GM12878 (cell line): ENCODE measurements at regions not wholly inside any gene's neighbourhood (a gene's known extent, or its start where the extent isn't known, plus 50 kb on each side); places are given as distances from the start of the nearest gene placed in this dataset.

ENCODE experiments used
- ATAC-seq: fragments of 200-7000 bp; cut with Tn5 transposase; 3 replicates; pipeline ENCODE4 v1.9.1; 2020; ENCODE audit warnings: mild to moderate bottlenecking, moderate library complexity
- BruUV-seq: library from RNA; stranded (reverse); fragments of 400-500 nt; replicated peaks from 2 replicates; lab custom pipeline; 2021; lab: Mats Ljungman, UMichigan
- CTCF ChIA-PET: fragments of 300-600 bp; sonication (Branson Sonifier 250); formaldehyde crosslinking; extraction: SDS; loops from one replicate; lab custom pipeline; 2021; ENCODE audit warnings: inconsistent platforms; lab: Yijun Ruan, JAX
- POLR2A ChIA-PET: fragments of 350-600 bp; formaldehyde crosslinking; extraction: SDS; loops from one replicate; lab custom pipeline; 2021; ENCODE audit warnings: inconsistent platforms; lab: Charles Lee
- RAD21 ChIA-PET: fragments of 300-600 bp; sonication (Branson Sonifier 250); formaldehyde crosslinking; loops from one replicate; lab custom pipeline; 2023; ENCODE audit warnings: antibody characterized with exemption; ENCODE audit not compliant: unreplicated experiment; lab: Charles Lee
- SMC1A ChIA-PET: fragments of 300-600 bp; sonication (Branson Sonifier 250); formaldehyde crosslinking; loops from one replicate; lab custom pipeline; 2023; ENCODE audit not compliant: unreplicated experiment, uncharacterized antibody; lab: Charles Lee
- DNase-seq: peaks from one replicate; pipeline ENCODE4 v3.0.0-alpha.2; 2011; ENCODE audit warnings: low read depth, low spot score
- FAIRE-seq: peaks from 3 replicates; lab custom pipeline; 2011; peaks lifted over from hg19 to GRCh38; lab: Jason Lieb, UNC
- H2AFZ ChIP-seq: 2 replicates; pipeline ENCODE4 v1.6.0; 2011; ENCODE audit warnings: low read depth, low read length, control low read depth; ENCODE audit not compliant: control insufficient read depth
- H3K27ac ChIP-seq: 2 replicates; pipeline ENCODE4 v1.5.1; 2011; ENCODE audit warnings: control low read depth; ENCODE audit not compliant: control insufficient read depth, insufficient read depth
- H3K27me3 ChIP-seq, 2 experiments: replicated peaks in 1 of 2; 2 replicates each; pipeline versions ENCODE4 v1.6.0 to v1.6.1; 2011; ENCODE audit warnings: low read length in 1 of 2; ENCODE audit not compliant: control insufficient read depth in 2 of 2, insufficient read depth in 2 of 2
- H3K36me3 ChIP-seq, 2 experiments: 2 replicates each; pipeline ENCODE4 v1.5.1; 2011; ENCODE audit warnings: low read length in 1 of 2; ENCODE audit not compliant: control insufficient read depth in 2 of 2, insufficient read depth in 2 of 2
- H3K4me1 ChIP-seq: 2 replicates; pipeline ENCODE4 v1.6.1; 2011; ENCODE audit warnings: mild to moderate bottlenecking, low read length, moderate library complexity, mixed read lengths; ENCODE audit not compliant: control insufficient read depth, insufficient read depth
- H3K4me2 ChIP-seq: 2 replicates; pipeline ENCODE4 v1.6.0; 2011; ENCODE audit warnings: control low read depth; ENCODE audit not compliant: control insufficient read depth, insufficient read depth
- H3K4me3 ChIP-seq: fragments of 200-600 bp; sonication (generic); 2 replicates; pipeline ENCODE4 v1.5.1; 2016
- H3K79me2 ChIP-seq: 2 replicates; pipeline ENCODE4 v1.6.0; 2011; ENCODE audit warnings: low read length; ENCODE audit not compliant: control insufficient read depth, insufficient read depth
- H3K9ac ChIP-seq: 2 replicates; pipeline ENCODE4 v1.8.0; 2011; ENCODE audit warnings: low read length, control low read depth, mixed read lengths; ENCODE audit not compliant: control insufficient read depth, insufficient read depth
- H3K9me3 ChIP-seq: replicated peaks from 3 replicates; pipeline ENCODE4 v1.5.1; 2011; ENCODE audit warnings: mild to moderate bottlenecking, low read length; ENCODE audit not compliant: control insufficient read depth, insufficient read depth
- H4K20me1 ChIP-seq: 2 replicates; pipeline ENCODE4 v1.6.0; 2011; ENCODE audit not compliant: control insufficient read depth, insufficient read depth
- CHD1 ChIP-seq: IDR thresholded peaks from 2 replicates; pipeline ENCODE4 v1.6.1; 2012; ENCODE audit warnings: low read depth, low read length, improper control_type of control experiment
- IRF4 ChIP-seq: IDR thresholded peaks from 2 replicates; pipeline ENCODE4 v1.6.1; 2011; ENCODE audit warnings: low read depth, low read length
- NFIC ChIP-seq: IDR thresholded peaks from 2 replicates; pipeline ENCODE4 v1.6.1; 2012; ENCODE audit warnings: low read depth, mild to moderate bottlenecking, inconsistent platforms, low read length, moderate library complexity
- NFYA ChIP-seq: IDR thresholded peaks from 2 replicates; pipeline ENCODE4 v1.6.1; 2011; ENCODE audit warnings: low read depth, mild to moderate bottlenecking, low read length, improper control_type of control experiment, borderline replicate concordance
- ZBED1 ChIP-seq: IDR thresholded peaks from 2 replicates; pipeline ENCODE4 v1.6.1; 2016; ENCODE audit warnings: borderline replicate concordance
- ZSCAN29 ChIP-seq: fragments of 450-650 bp; IDR thresholded peaks from 2 replicates; pipeline ENCODE4 v1.6.1; 2017; ENCODE audit warnings: mild to moderate bottlenecking, moderate library complexity
- WGBS: methylation state at CpG from one replicate; pipeline ENCODE4 v1.1.6; 2016; ENCODE audit warnings: low lambda C conversion rate; ENCODE audit not compliant: insufficient replicate concordance, insufficient coverage; ENCODE audit errors: missing lambda C conversion rate; 5-methylcytosine and 5-hydroxymethylcytosine counted together
- in situ Hi-C: fragments of 300-500 bp; cut with MboI; formaldehyde crosslinking; loops from 9 replicates; pipeline ENCODE4 v1.14.3; 2018; ENCODE audit warnings: mixed read lengths
- intact Hi-C: fragments of 100-400 bp; cut with micrococcal nuclease; formaldehyde crosslinking; loops from one replicate; pipeline ENCODE4 v1.14.2; 2022; ENCODE audit not compliant: unreplicated experiment
- TF ChIP-seq, protein P1 (sequence below): fragments of 450-650 bp; IDR thresholded peaks from 2 replicates; pipeline ENCODE4 v1.6.1; 2017; ENCODE audit warnings: mild to moderate bottlenecking, moderate library complexity
- TF ChIP-seq, protein P2 (sequence below): fragments of 450-650 bp; IDR thresholded peaks from 2 replicates; pipeline ENCODE4 v1.6.1; 2017; ENCODE audit warnings: mild to moderate bottlenecking, low read depth, inconsistent platforms; ENCODE audit not compliant: poor library complexity, severe bottlenecking

- Histone ChIP-seq H3K79me2 (no peaks in the 10 kb centered on the region), H3K9me3 (no peaks in the 10 kb centered on the region; the same call in 2 of the 3 replicates), H3K36me3 (no peaks in the 10 kb centered on the region), H3K4me2 (no peak overlapping the region), H3K27ac (no peak overlapping the region), H3K4me3 (no peak overlapping the region), H4K20me1 (no peaks in the 10 kb centered on the region), H3K9ac (no peak overlapping the region), H3K27me3 (no peaks in the 10 kb centered on the region), H2AFZ (no peak overlapping the region), H3K4me1 (no peaks in the 10 kb centered on the region)
- no TSS peak for BruUV-seq
- no peak for FAIRE-seq
- no peak for ATAC-seq
- POLR2A ChIA-PET = interaction anchor here (0.7 kb wide), 1 partner anchor 150 kb away, joined by 3 read pairs; no protein-coding TSS in a partner anchor
- RAD21 ChIA-PET = no interaction called here
- intact Hi-C loops = no loop called here
- TF ChIP-seq, protein P1, sequence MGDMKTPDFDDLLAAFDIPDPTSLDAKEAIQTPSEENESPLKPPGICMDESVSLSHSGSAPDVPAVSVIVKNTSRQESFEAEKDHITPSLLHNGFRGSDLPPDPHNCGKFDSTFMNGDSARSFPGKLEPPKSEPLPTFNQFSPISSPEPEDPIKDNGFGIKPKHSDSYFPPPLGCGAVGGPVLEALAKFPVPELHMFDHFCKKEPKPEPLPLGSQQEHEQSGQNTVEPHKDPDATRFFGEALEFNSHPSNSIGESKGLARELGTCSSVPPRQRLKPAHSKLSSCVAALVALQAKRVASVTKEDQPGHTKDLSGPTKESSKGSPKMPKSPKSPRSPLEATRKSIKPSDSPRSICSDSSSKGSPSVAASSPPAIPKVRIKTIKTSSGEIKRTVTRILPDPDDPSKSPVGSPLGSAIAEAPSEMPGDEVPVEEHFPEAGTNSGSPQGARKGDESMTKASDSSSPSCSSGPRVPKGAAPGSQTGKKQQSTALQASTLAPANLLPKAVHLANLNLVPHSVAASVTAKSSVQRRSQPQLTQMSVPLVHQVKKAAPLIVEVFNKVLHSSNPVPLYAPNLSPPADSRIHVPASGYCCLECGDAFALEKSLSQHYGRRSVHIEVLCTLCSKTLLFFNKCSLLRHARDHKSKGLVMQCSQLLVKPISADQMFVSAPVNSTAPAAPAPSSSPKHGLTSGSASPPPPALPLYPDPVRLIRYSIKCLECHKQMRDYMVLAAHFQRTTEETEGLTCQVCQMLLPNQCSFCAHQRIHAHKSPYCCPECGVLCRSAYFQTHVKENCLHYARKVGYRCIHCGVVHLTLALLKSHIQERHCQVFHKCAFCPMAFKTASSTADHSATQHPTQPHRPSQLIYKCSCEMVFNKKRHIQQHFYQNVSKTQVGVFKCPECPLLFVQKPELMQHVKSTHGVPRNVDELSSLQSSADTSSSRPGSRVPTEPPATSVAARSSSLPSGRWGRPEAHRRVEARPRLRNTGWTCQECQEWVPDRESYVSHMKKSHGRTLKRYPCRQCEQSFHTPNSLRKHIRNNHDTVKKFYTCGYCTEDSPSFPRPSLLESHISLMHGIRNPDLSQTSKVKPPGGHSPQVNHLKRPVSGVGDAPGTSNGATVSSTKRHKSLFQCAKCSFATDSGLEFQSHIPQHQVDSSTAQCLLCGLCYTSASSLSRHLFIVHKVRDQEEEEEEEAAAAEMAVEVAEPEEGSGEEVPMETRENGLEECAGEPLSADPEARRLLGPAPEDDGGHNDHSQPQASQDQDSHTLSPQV = no peak
- TF ChIP-seq ZBED1 (no peak), NFIC (no peak), IRF4 (no peak), CHD1 (no peak), NFYA (no peak), ZSCAN29 (no peak)
- TF ChIP-seq, protein P2, sequence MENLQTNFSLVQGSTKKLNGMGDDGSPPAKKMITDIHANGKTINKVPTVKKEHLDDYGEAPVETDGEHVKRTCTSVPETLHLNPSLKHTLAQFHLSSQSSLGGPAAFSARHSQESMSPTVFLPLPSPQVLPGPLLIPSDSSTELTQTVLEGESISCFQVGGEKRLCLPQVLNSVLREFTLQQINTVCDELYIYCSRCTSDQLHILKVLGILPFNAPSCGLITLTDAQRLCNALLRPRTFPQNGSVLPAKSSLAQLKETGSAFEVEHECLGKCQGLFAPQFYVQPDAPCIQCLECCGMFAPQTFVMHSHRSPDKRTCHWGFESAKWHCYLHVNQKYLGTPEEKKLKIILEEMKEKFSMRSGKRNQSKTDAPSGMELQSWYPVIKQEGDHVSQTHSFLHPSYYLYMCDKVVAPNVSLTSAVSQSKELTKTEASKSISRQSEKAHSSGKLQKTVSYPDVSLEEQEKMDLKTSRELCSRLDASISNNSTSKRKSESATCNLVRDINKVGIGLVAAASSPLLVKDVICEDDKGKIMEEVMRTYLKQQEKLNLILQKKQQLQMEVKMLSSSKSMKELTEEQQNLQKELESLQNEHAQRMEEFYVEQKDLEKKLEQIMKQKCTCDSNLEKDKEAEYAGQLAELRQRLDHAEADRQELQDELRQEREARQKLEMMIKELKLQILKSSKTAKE = no peak
- no peak for DNase-seq
- CTCF ChIA-PET = interaction anchor here (0.6 to 0.7 kb wide), 4 partner anchors 97 to 653 kb away, joined by 3 to 4 read pairs (median 3); no protein-coding TSS in a partner anchor
- 27% methylated on average over 8 of the region's 9 CpGs for WGBS
- SMC1A ChIA-PET = interaction anchor here (0.8 kb wide), 1 partner anchor 8 kb away, joined by 3 read pairs; no protein-coding TSS in a partner anchor
- in situ Hi-C loops = no loop called here
Observed at GRCh38 chr10:4051641-4052151, 266.7 kb upstream of the KLF6 start.
